HG02973 (cell line): ENCODE measurements at regions not wholly inside any gene's neighbourhood (a gene's known extent, or its start where the extent isn't known, plus 50 kb on each side); places are given as distances from the start of the nearest gene placed in this dataset.

ENCODE experiments used
- ATAC-seq: cut with Tn5 transposase; IDR thresholded peaks from one replicate; pipeline ENCODE4 v1.9.1; 2021; ENCODE audit warnings: moderate library complexity; ENCODE audit not compliant: unreplicated experiment

DNA sequence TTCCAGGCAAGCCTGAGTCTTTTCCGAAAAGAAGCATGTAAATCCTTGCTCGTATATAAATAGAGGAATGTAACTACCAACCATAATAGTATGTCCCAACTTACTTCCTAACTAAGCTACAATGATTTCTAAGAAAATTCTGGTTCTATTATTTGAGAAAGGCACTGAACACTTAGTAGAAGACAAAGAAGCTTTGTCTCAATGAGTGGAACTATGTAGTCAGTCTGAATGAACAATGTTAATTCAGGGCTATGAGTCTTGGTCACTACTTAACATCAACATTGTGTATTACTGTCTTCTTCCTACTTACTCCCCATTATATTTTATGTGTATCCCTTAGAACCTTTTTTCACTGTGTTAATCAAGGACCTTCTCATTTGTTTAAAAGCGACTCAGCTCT is 206.0 kb downstream of the CYB561 start:
- ATAC-seq, result no peak

DNA sequence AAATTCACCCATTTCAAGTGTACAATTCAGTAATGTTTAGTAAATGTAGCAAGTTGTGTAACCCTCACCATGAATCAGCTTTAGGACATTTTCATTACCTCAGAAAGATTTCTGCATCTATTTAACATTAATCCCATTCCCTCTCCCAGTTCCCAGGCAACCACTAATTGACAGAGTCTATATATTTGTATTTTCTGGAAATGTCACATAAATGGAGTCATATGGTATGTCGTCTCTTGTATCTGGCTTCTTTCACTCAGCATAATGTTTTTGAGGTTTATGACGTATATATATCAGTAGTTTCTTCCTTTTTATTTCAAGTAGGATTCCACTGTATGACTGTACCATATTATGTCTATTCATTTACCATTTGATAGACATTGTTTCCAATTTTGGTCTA is 199.8 kb downstream of the CYB561 start:
- ATAC-seq, result no peak

DNA sequence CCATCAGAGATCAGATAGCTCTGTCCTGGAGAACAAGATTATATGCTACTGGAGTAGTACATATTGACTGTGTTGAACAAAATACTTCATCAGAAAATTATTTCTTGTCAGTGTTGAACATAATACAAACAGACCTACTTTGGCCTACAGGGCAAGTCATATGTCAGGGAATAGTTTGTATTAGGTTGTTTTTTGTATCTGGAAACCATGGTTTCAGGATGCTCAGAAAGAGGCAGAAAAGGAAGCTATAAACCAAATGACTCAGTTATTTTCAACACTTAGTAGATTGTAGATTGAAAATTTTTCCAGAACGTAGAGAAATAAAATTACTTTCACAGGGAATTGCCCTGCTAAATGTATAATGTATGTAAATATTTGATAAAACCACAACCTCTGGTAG is 198.4 kb downstream of the CYB561 start:
- ATAC-seq, result no peak

DNA sequence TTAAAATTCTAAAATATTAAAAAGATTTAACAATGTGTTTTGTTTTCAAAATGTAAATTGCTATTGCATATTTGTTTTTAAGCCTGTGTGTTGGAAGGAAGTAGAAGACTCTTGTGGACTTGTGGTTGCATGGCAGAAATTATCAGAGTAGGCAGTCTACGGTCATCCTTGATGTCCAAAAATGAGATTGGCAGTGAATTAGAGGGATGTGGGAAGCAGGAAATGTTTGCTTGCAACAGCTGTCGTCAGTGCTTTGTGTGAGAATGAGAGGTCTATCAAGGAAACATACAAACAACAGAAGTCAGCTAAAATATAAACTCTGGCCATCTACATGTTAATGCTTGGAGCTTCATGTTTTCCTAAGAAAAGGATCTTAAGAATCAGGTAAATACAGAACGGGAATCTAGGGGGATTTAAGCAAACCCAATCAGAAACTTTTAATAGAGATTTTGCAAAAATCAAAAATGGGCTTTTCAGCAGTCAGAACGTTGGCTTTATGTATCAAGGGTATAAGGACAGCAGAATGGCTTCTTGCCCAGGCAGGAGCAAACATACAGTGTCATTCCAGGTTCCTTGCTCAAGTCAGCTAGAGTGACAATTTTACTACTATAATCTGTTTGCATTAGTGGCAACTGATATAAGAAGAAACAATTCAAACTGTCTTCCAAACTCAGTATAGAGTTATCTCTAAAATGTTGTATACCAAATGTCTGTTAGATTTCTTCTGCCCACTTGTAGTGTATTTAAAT is 196.7 kb downstream of the CYB561 start:
- ATAC-seq, result no peak

DNA sequence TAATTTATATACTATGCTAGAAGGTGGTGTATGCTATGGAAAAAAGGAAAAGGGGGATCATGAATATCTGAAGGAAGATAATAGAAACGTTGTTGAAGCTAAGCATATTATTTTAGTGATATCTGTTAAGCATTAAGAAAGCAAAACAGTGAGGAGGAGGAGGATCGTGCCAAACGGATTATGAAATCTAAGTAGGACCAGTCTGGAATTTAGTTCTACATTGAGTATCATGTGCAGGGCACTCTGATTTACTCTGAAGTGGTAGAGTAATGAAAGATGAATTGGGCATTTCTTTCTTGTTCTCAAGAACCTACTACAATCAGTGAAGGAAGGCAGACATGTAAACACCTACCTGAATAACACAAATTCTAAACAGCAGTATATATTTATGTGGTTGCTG is 195.3 kb downstream of the CYB561 start:
- no peak for ATAC-seq

DNA sequence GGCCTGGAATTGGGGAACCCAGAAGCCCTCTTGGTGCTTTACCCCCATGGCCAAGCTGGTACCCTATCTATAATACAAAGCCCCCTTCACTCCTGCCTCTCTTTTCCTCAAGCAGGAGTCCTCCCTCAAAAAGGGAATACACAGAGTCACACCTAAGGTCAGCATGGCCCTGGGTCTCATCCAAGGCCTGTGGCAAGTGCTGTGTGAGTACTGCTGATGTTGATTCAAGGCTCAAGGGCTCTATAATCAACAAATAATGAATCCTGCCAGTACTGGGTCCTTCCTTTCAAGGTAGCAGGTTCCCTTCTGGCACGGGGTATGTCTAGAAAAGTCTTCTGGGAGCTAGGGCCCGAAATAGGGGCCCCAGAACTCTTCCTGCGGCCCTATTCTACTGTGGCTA is 187.3 kb downstream of the CYB561 start:
- ATAC-seq, result no peak

DNA sequence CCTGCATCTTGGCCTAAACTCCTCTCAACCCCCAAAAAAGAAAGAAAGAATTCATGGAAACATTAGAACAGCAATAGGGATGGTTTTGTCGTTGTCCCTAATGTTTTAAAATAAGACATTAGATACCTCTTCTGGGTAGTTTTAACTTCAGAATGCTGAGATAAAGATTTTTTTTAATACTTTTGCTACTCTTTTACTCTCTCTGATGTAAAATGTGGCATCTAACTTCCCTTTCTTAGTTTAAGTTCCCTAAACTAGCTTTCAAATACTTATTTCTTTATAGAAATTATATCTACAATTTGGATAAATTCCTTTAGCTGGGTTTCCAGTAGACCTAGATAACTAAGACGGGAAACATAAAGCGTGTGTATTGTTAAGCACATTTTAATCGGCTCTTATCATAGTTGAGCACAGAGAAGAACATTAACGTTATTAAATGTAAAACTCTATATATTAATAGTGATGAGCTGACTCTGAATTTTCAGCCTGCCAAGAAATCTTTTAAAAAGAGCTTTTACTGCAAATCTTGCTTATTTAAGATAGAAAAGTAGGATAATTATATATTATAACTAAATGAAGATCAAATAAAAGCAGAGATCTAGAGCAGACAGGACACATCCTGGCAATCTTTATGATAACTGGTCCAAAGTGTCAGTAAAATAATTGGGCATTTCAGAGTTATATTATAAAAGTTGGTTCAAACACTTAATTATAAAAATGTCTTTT is 183.2 kb downstream of the CYB561 start:
- ATAC-seq, result no peak

DNA sequence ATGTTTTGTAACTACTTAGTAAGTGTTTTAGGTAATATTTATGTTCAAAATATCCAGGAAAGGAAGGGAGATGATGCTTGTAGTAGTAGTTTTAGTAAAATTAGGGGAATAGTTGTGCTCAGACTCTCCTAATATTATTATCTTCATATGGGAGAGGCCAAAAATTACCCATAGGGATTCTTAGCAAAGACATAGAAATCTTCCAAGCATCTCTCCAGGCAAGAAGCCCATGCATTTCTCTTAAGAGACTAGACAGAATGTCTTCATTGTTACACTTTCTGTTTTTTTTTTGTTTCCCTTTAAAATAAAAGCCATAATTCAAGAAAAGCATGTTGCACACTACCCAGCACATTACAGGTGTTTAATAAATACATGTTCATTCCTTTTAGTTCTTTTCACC is 180.6 kb downstream of the CYB561 start:
- ATAC-seq, result no peak

DNA sequence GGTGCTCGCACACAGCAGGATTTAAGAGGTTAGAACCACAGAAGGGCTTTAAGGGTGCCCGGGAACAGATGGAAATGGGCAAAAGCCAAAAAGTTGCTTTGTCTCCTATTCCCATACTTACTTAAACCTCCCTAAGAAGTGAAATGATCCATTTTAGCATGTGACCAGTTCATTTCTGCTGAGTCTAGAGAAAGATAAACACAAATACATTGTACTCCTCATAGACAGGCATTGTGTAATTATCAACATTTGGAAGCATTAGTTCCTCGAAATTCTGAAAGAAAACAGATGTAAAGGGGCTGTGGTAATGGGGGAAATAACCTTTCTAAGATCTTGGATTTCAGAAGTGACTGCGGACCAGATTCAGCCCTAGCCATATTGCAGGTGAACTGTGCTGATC is 178.3 kb downstream of the CYB561 start:
- ATAC-seq, result no peak

DNA sequence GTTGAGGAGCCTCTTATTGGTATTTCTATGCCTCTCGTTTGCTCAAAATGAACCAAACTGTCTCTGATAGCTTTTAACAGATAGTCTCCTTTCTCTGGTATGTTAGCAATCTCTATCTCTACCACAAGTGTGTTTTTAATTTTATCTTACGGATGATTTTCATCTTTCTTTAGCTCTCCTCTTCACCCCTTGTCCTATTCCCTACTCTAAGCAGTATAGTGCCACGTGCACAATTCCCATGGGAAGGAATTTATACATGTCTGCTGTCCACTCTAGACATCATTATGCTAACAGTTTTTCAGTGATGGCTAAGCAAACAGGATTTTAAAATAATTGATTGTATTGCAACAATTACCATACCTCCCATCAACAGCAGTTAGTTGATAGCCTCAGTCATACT is 177.3 kb downstream of the CYB561 start:
- no peak for ATAC-seq

DNA sequence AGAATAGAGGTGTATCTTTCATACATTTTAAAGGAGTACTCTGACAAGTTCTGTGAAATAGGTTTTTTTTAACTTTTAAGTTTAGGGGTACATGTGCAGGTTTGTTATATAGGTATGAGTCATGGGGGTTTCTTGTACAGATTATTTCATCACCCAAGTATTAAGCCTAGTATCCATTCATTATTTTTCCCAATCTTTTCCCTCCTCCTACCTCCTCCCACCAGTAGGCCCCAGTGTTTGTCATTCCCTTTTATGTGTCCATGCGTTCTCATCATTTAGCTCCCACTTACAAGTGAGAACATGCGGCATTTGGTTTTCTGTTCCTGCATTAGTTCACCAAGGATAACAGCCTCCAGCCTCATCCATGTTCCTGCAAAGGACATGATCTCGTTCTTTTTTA is 175.5 kb downstream of the CYB561 start:
- ATAC-seq, result no peak

DNA sequence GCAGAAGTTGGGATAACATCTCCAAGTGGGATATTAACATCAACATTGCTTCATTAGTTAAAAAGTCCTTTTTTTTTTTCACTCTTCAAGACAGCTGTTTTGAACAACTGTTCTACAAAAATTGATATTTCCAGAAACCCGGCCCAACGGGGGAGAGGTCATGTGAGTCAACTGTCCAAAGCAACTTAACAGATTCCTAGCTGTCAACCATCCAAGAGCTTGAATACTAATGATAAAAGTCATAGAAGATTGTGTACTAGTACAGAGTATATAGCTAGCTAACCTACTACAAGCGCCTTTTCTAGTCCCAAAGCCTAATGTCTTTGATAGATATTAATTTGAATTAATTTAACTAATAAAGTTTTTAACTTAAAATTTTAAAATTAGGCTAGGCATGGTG is 172.0 kb downstream of the CYB561 start:
- ATAC-seq, result no peak

DNA sequence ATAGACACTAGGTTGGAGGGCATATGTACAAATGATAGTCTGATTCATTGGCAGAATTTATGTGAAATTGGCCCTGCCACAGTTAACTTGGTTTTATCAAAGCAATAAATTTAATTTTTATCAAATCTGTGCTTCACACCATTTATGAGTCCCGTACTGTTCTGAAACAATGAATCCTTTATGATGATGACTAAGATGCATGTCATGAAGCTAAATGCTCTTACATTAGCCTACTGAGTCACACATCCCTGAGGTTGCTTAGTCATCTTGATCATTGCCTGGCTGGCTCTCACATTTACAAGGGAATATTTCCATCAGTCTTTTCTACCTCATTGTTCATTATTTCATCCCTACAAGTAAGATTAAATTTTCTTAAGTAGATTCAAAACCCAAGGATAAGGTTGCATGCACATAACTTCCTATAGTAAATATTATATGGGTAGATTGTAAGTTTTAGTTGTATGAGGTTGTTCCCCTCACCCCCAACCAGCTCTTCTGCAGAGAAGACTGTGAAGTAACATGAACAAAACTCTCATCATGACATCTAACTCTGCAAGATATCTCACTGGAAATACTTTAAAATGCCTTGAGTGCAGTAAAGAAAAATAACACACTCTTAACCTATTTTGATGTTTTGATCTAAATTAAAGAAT is 170.7 kb downstream of the CYB561 start:
- ATAC-seq, result no peak

DNA sequence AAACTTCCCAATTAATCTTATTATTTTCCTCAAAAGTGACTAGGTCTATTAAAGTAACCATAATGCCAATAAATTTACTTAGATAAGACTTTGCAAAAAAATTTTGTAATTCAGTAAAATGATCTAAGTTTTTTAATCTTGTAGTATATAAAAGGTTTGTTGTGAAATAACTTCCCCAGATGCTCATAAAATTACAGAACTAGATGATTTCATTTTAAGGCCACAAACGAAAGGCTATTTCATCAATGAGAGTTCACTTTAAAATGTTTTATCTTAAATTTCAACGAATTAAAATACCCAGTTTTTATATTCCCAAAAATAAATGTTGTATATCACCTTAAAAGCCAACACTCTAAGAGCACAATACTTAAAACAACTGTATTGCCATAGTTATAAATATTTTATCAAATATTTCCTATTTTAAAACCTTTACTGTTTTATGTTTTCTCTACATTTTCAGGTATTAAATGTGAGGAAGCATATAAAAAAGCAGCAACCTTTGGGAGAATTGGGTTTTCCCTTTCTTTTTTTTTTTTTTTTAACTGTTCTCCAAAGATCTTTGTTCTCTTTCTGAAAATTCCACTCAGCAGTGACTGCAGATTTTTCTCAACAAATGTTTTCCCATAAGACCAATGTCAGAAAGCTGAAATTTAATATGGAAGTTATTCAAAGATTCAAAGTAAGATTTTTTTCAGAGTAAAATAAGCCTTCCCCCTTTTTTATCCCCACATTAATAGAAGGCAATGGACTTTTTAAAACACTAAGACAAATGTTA is 169.9 kb downstream of the CYB561 start:
- ATAC-seq, result no peak

DNA sequence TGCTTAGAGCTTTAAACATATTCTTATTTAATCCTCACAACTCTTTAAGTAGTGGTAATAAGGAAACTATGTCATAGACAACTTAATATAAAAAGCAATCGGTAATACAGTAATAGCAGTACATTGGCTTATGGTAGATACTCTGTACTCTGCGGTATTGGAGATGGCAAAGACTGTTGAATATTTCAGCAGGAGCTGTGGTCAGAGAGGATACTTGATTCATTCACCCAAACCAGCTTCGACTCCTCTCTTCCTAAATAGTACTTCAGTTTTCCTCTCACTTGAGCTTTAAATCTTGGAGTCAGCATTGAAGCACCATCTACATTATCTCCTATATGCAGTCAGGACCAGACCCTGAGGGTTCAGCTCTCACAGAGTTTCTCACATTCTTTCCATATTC is 169.3 kb downstream of the CYB561 start:
- no peak for ATAC-seq

DNA sequence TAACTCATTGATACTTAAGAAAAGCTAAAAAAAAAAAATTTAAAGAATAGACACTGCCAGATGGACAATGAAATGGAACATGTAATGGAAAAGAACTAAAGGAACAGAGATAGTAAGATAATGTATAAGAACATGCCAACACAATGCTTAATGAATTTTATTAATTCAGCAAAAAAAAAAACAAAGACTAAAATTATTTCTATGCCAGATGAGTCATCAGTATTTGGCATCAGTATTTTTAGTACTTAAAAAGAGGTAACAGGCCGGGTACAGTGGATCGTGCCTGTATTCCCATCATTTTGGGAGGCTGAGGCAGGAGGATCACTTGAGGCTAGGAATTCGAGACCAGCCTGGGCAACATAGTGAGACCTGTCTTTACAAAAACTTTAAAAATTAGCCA is 168.5 kb downstream of the CYB561 start:
- no peak for ATAC-seq

DNA sequence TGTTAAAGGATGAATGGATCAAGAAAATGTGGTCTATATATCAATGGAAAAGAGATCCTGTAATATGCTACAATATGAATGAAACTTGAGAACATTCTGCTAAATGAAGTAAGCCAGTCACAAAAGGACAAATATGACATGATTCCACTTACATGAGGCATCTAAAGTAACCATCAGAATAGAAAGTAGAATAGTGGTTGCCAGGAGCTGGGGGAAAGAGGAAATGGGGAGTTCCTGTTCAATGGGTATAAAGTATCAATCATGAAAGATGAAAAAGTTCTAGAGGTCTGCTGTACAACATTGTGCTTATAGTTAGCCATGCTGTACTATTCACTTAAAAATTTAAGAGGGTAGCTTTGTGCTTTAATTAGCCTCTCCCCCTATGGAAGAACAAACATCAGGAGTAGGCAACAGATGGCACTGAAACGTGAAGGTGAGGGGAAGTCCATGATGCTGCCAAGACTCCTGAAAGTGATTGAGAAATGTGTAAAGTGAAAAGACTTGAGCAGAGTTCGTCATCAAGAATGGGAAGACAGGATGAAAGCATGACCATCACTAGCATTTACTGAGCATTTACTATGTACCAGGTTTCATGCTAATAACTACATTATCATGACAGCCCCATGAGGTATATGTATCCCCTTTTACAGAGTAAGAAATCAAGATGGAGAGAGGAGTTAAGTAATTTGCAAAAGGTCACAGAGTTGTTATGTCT is 167.2 kb downstream of the CYB561 start:
- ATAC-seq, result no peak

DNA sequence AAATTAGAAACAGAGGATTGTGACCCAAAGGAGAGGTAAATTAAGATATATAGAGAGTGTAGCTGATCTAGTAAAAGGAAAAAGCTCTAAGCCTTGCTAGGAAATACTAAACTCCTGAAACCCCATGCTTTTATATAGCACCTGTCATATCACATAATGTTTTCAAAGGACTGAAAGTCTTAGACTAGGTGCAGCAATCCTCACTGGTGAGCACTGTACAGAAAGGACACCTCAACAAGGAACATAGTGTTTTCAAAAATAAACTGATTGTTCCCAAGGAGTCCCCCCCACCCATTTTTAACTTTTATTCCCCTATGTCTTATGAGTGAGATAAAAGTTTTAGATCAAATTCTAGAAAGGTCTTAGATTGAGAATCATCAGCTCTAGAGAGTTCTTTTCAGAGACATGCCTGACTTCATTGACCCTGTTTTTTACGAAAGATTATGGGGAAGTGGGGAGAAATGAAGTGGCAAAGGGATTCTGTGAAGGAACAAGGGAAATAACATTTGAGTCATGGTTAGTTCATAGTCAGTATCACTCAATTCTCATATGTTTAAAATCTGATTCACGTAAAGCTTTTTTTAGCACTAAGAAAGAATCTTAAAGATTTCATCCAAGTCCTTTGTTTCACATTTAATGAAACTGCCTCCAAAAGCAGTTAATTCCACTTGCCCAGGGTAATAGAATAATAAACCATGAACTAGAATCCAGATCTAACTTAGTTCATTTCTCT is 166.4 kb downstream of the CYB561 start:
- ATAC-seq, result no peak

DNA sequence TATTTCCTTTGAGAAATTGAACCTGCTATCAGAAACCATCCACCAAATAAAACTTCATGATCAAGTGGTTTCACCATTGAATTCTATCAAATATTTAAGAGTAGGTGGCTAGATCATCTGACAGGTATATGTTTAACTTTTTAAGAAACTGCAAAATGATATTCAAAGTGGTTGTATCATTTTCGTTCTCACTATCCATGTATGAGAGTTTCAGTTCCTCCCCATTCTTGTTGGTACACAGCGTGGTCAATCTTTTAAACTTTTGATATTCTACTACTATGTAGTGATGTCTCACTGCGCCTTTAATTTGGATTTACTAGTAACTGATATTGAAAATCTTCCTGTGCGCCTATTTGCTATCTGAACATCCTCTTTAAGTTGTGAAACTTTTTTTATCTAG is 163.7 kb downstream of the CYB561 start:
- peak; percentile 69 for ATAC-seq

DNA sequence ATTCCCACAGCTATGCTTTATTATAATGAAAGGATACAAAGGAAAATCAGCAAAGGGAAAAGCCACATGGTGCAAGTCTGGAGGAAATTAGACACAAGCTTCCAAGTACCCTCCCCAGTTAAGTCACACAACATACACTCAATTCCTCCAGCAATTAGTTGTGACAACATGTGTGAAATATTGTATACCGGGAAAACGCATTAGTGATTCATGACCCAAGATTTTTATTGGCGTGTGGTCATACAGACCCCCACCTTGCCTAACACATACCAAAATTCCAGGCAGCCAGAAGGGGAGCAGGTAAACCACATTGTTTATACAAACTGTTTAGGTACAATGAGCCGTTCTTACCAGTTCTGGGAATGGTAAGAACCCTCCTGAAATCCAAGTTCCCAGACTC is 160.6 kb downstream of the CYB561 start:
- ATAC-seq, result no peak
